ENCODE measurements at regions not wholly inside any gene's neighbourhood (a gene's known extent, or its start where the extent isn't known, plus 50 kb on each side); places are given as distances from the start of the nearest gene placed in this dataset.

DNA sequence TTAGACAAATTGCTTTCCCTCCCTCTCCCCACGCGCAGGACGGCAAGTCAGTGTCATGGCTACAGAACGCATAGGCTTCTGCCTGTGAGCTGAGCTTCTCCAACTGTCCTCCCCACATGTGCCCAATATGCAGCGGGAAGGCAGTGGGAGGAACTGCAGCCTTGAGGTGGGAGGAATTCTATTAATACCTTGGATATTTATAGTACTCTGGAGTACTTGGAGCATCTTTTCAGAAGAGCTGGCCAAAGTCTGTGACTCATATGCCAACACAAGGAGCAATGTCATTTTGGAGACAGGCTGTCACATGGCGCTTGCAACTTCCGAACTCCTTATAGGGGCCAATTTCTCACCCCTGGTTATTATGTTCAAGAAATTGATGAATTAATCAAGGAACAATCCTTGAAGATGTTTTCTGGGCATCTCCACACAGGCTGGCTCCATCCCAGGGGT, 245.0 kb upstream of the SERP2 start:
- no peak for DNase-seq
- Mint-ChIP-seq H3K4me3 (no peak overlapping the region), H3K27me3 (peaks cover 4% of the 10 kb centered on the region), H3K4me1 (no peaks in the 10 kb centered on the region), H3K36me3 (peaks cover 2% of the 10 kb centered on the region), H3K9me3 (peaks cover 3% of the 10 kb centered on the region), H3K27ac (no peak overlapping the region)
- POLR2A ChIA-PET, result no interaction called here
- no peak for ATAC-seq (ENCODE audit: low read depth)

- H3K36me3 Mint-ChIP-seq, result no peaks in the 10 kb centered on the region
- H3K27ac Mint-ChIP-seq, result no peak overlapping the region
- POLR2A ChIA-PET, result no interaction called here
- H3K4me3 Mint-ChIP-seq, result no peak overlapping the region
- no peaks in the 10 kb centered on the region for H3K4me1 Mint-ChIP-seq
- H3K9me3 Mint-ChIP-seq, result no peaks in the 10 kb centered on the region
- ATAC-seq (ENCODE audit: low read depth), result no peak
- H3K27me3 Mint-ChIP-seq, result peaks cover 4% of the 10 kb centered on the region
- no peak for DNase-seq
Observed at GRCh38 chr13:44129418-44129817, 244.2 kb upstream of the SERP2 start.

DNA sequence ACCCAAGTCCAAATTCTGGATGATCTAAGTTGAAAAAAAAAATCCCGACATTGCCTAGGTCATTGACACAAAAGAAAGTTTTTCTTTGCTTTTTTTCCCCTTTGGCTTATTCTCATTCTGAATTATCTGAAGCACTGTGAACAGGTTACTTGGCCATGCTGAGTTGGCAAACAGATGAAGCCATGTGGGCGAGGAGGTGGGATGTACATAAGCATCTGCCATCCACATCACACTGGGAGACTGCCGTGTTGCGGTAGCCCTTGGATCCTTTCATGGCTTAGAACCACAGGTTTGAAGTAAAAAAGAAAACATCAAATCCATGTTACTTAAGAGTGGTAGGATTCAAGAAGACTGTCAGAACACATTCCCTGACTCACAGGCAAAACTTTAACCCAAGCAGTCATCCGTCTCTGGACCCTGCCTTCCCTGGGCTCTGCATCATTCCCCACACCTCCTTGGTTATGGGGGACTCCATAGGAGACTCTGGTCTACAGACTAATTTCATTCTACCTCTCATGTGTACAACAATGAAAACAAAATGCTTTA, 242.5 kb upstream of the SERP2 start:
- H3K36me3 Mint-ChIP-seq, result no peaks in the 10 kb centered on the region
- POLR2A ChIA-PET, result no interaction called here
- ATAC-seq (ENCODE audit: low read depth) (no peak), DNase-seq (no peak)
- H3K9me3 Mint-ChIP-seq, result no peaks in the 10 kb centered on the region
- no peak overlapping the region for H3K27ac Mint-ChIP-seq
- H3K4me3 Mint-ChIP-seq, result no peak overlapping the region
- H3K4me1 Mint-ChIP-seq, result no peaks in the 10 kb centered on the region
- peaks cover 4% of the 10 kb centered on the region for H3K27me3 Mint-ChIP-seq

- H3K4me1 Mint-ChIP-seq, result no peaks in the 10 kb centered on the region
- H3K27me3 Mint-ChIP-seq, result peaks cover 4% of the 10 kb centered on the region
- DNase-seq (no peak), ATAC-seq (ENCODE audit: low read depth) (no peak)
- H3K4me3 Mint-ChIP-seq, result no peak overlapping the region
- no peaks in the 10 kb centered on the region for H3K9me3 Mint-ChIP-seq
- no peaks in the 10 kb centered on the region for H3K36me3 Mint-ChIP-seq
- POLR2A ChIA-PET, result no interaction called here
- no peak overlapping the region for H3K27ac Mint-ChIP-seq
Observed at GRCh38 chr13:44132710-44133109, 240.9 kb upstream of the SERP2 start.

DNA sequence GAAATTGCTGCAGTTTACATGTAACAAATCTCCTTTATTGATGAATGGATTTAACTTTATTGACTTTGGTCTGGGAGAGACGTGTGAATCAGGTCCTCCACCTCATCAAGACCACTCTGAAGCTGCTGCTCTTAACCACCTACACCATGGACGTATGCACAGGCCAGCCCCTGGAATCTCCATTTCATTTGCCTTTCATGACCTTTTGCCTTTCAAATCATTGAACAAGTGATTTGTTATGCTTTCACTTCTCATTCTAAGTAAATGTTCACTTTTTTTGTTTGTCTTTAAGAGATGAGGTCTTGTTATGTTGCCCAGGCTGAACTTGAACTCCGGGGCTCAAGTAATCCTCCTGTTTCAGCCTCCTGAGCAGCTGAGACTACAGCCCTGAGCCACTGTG, 240.0 kb upstream of the SERP2 start:
- H3K27me3 Mint-ChIP-seq, result peaks cover 4% of the 10 kb centered on the region
- H3K4me1 Mint-ChIP-seq, result no peaks in the 10 kb centered on the region
- no peak overlapping the region for H3K4me3 Mint-ChIP-seq
- POLR2A ChIA-PET, result no interaction called here
- H3K9me3 Mint-ChIP-seq, result no peaks in the 10 kb centered on the region
- H3K36me3 Mint-ChIP-seq, result no peaks in the 10 kb centered on the region
- no peak overlapping the region for H3K27ac Mint-ChIP-seq
- ATAC-seq (ENCODE audit: low read depth) (no peak), DNase-seq (no peak)

DNA sequence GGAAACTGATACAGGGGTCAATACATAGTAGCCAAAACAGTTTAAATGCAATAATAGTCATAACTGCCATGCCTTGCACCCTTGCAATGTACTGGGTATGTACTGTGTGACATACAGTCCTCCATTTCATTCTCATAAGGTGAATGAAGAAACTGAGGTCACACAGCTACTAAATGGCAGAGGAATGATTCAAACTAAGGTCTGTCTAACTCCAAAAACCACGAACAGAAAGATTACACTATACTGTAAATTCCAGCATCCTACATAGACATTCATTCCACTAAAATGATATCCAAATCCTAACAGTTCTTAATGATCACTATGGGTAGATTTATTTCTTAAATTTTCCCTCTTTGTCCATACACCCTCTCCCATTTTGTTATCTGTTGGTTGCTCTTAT, 238.1 kb upstream of the SERP2 start:
- Mint-ChIP-seq H3K4me3 (no peak overlapping the region), H3K27me3 (peaks cover 8% of the 10 kb centered on the region), H3K9me3 (no peaks in the 10 kb centered on the region), H3K4me1 (no peaks in the 10 kb centered on the region), H3K27ac (no peak overlapping the region), H3K36me3 (no peaks in the 10 kb centered on the region)
- DNase-seq, result no peak
- POLR2A ChIA-PET, result no interaction called here
- ATAC-seq (ENCODE audit: low read depth), result no peak

DNA sequence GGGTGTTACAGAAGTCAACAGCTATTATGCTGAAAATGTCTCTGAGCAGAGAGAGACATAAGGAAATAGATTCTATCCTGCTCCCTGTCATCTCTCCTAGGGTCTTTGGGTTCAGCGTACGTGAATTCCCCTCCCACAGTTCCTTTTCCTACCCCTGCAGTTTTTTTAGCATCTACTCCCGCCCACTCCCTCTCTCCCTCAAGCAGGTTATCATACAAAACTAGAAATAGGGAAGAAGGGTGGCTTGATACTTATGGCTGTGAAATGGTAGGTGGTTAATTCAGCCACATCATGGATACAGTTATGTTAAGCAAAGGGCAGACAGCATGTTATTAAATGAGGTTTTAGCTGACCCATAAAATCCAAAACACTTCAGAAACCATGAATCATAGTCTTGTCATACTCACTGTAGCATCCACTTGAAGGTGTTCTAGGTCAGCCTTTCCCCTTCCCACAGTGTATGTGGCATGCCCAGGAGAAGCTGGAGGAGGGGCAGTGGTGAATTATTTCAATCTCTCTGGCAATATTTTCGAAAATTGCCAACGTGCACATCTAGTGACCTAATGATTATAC, 236.8 kb upstream of the SERP2 start:
- H3K9me3 Mint-ChIP-seq, result no peaks in the 10 kb centered on the region
- POLR2A ChIA-PET, result no interaction called here
- H3K4me3 Mint-ChIP-seq, result no peak overlapping the region
- peaks cover 8% of the 10 kb centered on the region for H3K4me1 Mint-ChIP-seq
- H3K27ac Mint-ChIP-seq, result no peak overlapping the region
- peaks cover 7% of the 10 kb centered on the region for H3K27me3 Mint-ChIP-seq
- DNase-seq (no peak), ATAC-seq (ENCODE audit: low read depth) (no peak)
- no peaks in the 10 kb centered on the region for H3K36me3 Mint-ChIP-seq

- Mint-ChIP-seq H3K4me1 (peaks cover 11% of the 10 kb centered on the region), H3K4me3 (no peak overlapping the region), H3K36me3 (no peaks in the 10 kb centered on the region), H3K27me3 (peaks cover 7% of the 10 kb centered on the region), H3K27ac (no peak overlapping the region), H3K9me3 (no peaks in the 10 kb centered on the region)
- ATAC-seq (ENCODE audit: low read depth) (no peak), DNase-seq (no peak)
- POLR2A ChIA-PET, result no interaction called here
Observed at GRCh38 chr13:44137466-44137865, 236.2 kb upstream of the SERP2 start.

DNA sequence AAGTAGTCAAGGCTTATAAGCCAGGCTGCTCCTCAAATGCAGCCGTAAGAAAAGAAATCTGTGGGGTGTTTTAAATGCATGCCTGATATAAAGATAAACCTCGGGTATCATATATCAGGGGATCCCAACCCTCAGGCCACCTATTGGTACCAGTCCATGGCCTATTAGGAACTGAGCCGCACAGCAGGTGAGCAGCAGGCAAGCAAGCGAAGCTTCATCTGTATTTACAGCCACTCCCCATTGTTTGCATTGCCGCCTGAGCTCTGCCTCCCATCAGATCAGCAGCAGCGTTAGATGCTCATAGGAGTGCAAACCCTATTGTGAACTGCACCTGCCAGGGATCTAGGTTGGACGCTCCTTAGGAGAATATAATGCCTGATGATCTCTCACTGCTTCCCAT, 233.5 kb upstream of the SERP2 start:
- Mint-ChIP-seq H3K27ac (no peak overlapping the region), H3K36me3 (no peaks in the 10 kb centered on the region), H3K4me1 (peaks cover 16% of the 10 kb centered on the region), H3K27me3 (peaks cover 9% of the 10 kb centered on the region), H3K4me3 (no peak overlapping the region), H3K9me3 (peaks cover under 1% of the 10 kb centered on the region)
- ATAC-seq (ENCODE audit: low read depth) (no peak), DNase-seq (no peak)
- POLR2A ChIA-PET, result interaction anchor here (1.4 kb wide), 1 partner anchor 119 kb away, joined by 3 read pairs; no protein-coding TSS in a partner anchor

DNA sequence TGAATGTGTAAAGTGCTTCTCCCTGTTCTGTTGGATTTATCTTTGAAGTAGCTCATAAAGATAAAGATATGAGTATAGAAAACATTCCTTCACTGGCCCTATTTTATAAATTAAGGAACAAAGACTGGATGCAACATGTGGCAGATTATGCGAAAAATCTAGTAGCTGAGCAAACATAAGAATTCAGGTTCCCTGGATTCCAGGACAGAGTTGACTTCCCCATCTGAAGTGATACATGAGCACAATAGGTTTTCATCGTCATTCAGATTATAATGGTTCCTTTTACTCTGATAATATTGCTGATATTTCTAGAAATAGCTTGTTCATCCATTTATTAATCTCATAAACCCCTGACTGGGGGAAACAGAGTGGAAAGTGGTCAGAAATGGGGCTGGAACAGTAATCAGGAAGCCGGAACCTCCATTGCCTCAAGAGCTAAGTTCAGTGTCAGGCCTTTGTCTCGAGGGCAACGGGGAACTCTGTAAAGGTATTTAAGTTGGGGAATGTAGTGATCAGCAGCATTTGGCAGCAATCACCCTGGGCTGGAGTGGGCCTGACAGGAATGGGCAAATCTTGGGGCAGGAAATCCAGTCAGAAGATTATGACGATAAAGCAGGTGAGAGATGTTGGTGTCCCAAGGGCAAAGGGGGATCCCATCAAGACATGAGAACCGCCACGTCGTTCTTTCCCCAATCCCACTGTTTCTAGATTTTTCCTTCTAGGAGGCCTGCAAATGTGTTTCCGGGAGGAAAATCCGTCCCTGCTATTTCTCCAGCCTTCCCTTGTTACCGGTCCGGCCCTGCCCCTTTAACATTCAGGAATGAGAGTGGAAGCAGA, 232.5 kb upstream of the SERP2 start:
- Mint-ChIP-seq H3K27me3 (peaks cover 10% of the 10 kb centered on the region), H3K4me3 (peak overlapping the region; percentile 89), H3K27ac (peak overlapping the region; percentile 83), H3K9me3 (peaks cover 2% of the 10 kb centered on the region), H3K36me3 (no peaks in the 10 kb centered on the region), H3K4me1 (peaks cover 17% of the 10 kb centered on the region)
- no peak for DNase-seq
- POLR2A ChIA-PET, result interaction anchor here (0.6 to 1.7 kb wide), 4 partner anchors 118 to 745 kb away, joined by 3 to 6 read pairs (median 3); no protein-coding TSS in a partner anchor
- no peak for ATAC-seq (ENCODE audit: low read depth)

- Mint-ChIP-seq H3K4me1 (peaks cover 17% of the 10 kb centered on the region), H3K27me3 (peaks cover 10% of the 10 kb centered on the region), H3K36me3 (no peaks in the 10 kb centered on the region), H3K9me3 (peaks cover 2% of the 10 kb centered on the region), H3K4me3 (peak overlapping the region; percentile 90), H3K27ac (peak overlapping the region; percentile 83)
- POLR2A ChIA-PET, result interaction anchor here (0.9 to 1.7 kb wide), 2 partner anchors 133 to 293 kb away, joined by 3 to 6 read pairs; no protein-coding TSS in a partner anchor
- DNase-seq (peak; percentile 99), ATAC-seq (ENCODE audit: low read depth) (peak; percentile 100)
Observed at GRCh38 chr13:44141725-44142539, 231.7 kb upstream of the SERP2 start.

DNA sequence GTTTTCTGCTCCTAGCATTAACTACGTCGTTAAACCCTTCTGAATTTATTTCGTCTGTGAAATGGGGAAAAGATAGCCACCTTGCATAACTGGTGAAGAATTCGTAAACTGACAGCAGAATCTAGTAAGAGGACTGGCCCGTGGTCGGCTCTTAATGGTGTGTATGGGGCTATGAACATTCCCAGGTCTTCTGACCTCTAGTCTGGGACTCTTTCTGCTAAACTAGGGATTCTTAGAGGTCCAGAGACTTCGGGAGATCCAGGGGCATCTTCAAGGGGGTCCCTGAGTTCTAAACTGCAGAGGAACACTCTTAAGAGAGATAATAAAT, 231.1 kb upstream of the SERP2 start:
- Mint-ChIP-seq H3K4me1 (peaks cover 17% of the 10 kb centered on the region), H3K27me3 (peaks cover 10% of the 10 kb centered on the region), H3K27ac (peak overlapping the region; percentile 81), H3K36me3 (no peaks in the 10 kb centered on the region), H3K9me3 (peaks cover 2% of the 10 kb centered on the region), H3K4me3 (peak overlapping the region; percentile 90)
- DNase-seq, result no peak
- ATAC-seq (ENCODE audit: low read depth), result no peak
- POLR2A ChIA-PET, result no interaction called here

- POLR2A ChIA-PET, result no interaction called here
- H3K4me3 Mint-ChIP-seq, result no peak overlapping the region
- H3K27me3 Mint-ChIP-seq, result peaks cover 10% of the 10 kb centered on the region
- H3K9me3 Mint-ChIP-seq, result peaks cover 2% of the 10 kb centered on the region
- H3K4me1 Mint-ChIP-seq, result peaks cover 17% of the 10 kb centered on the region
- H3K36me3 Mint-ChIP-seq, result no peaks in the 10 kb centered on the region
- ATAC-seq (ENCODE audit: low read depth), result no peak
- H3K27ac Mint-ChIP-seq, result no peak overlapping the region
- DNase-seq, result no peak
Observed at GRCh38 chr13:44142941-44143665, 230.5 kb upstream of the SERP2 start.

Measured in activated naive CD8-positive, alpha-beta T cell treated with anti-CD3 and anti-CD28 coated beads, Interleukin-2, amount 10 ng/mL, durations not matched to agents 7 days and 5 days (primary cell).